ENCODE measurements at regions not wholly inside any gene's neighbourhood (a gene's known extent, or its start where the extent isn't known, plus 50 kb on each side); places are given as distances from the start of the nearest gene placed in this dataset.
"Not testable (repeated sequence)": the region's sequence is repeated elsewhere in the genome, so short reads cannot be mapped to it uniquely, and the experiment has no call there.

DNA sequence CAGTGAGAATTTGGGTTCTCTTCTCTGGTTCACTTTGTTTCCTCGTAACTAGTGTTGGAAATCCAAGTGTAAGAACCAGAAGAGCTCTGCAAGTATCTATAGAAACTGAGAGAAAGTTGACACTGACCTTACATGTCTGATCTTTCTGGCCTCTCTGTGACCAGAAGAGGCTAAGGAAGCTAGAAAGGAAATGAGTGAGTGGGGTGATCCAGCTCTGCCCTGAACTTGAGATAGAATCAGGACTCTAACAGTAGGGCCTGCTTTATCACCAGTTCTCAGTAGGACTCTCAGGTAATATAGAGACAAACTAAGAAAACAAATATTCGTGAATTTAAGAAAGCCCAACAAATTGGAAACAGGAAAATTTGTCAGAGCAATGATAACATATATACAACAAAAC is 441.2 kb upstream of the ZNF804A start:
- no peak for DNase-seq

DNA sequence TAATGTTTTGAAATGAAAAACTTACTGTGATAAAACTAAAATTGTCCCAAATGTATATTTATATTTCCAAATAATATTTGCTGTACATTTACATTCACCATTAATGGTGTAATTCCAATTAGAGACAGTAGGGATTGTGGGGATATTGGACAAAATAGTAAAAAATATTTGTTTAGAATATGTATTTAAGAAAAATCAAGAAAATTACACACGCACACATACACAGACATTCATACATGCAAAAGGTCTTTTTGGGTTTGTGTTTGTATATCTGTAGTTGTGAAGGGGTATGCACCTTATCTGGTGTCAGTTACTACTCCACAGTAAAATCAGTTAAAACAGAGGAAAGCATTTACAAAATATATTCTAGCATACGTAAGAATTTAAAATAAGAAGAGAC is 435.9 kb upstream of the ZNF804A start:
- DNase-seq: no peak

GRCh38 chr2:184168823-184169222 is 429.5 kb upstream of the ZNF804A start:
- not testable (repeated sequence) for DNase-seq

DNA sequence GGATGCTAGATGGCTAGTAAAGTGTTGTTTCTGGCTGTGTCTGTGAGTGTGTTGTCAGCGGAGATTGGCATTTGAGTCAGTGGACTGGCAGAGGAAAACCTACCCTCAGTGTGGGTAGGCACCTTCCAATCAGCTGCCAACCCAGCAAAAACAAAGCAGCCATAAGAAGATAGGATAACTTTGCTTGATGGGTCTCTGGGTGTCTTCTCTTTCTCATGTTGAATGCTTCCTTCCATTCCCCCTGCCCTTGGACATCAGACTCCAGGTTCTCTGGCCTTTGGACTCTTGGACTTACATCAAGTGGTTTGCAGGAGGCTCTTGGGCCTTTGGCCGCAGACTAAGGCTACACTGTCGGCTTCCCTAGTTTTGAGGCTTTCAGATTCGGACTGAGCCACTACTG is 429.0 kb upstream of the ZNF804A start:
- no peak for DNase-seq

GRCh38 chr2:184174493-184175104 is 423.7 kb upstream of the ZNF804A start:
- DNase-seq: no peak

GRCh38 chr2:184178229-184178628 is 420.1 kb upstream of the ZNF804A start:
- DNase-seq: no peak

GRCh38 chr2:184186436-184186835 is 411.9 kb upstream of the ZNF804A start:
- no peak for DNase-seq

DNA sequence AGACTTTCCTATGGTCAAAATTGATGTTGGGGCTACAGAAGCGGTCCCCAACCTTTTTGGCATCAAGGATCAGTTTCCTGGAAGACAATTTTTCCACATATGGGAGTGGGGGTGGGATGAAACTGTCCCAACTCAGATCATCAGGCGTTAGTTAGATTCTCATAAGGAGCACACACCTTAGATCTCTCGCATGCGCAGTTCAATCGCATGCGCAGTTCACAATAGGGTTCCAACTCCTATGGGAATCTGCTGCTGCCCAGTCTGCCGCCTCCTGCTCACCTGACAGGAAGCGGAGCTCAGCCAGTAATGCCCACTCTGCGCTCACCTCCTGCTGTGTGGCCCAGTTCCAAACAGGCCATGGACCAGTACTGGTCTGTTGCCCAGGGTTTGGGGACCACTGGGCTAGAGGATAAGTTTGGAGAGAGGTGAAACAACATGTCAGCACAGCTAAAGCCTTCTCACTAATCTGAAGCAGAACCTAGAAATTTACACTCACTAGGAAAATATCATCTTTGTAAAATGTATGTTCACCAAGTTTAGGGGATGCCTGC is 410.8 kb upstream of the ZNF804A start:
- no peak for DNase-seq

GRCh38 chr2:184190725-184191124 is 407.6 kb upstream of the ZNF804A start:
- no peak for DNase-seq

DNA sequence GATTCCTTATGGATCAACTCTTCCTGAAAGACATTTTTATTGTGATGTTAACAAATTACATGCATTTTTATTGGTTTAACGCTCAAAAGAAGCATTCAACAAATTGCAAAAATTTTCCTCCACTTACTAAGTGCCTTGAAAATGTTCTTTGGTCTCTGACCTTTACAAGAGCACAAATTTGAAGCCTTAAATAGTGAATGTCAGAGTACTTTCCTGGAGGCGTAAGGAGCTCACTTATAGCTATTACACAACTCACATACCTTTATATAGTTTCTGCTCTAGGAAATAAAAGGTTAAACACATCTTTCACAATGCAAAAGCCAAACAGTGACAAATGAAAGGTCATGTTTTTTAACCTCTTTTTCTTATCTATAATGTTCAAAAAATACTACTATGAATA is 405.7 kb upstream of the ZNF804A start:
- DNase-seq: no peak

DNA sequence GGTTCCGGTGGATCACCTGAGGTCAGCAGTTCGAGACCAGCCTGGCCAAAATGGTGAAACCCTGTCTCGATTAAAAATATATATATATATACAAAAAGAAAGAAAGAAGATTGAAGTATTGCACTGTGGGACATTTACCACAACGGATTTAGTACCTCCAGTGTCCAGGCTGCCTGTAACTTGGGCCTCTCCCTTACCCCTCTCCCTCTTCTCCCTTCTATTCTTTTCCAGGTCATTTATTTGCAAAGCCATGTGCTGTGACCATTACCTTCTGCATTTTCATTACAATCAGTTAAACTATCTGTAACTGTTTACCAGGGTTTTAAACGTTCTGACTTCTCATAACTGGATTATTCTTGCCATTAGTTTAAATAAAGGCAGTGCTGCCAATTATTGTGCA is 400.9 kb upstream of the ZNF804A start:
- no peak for DNase-seq

- not testable (repeated sequence) for DNase-seq
Observed at GRCh38 chr2:184198791-184199190, 399.5 kb upstream of the ZNF804A start.

DNA sequence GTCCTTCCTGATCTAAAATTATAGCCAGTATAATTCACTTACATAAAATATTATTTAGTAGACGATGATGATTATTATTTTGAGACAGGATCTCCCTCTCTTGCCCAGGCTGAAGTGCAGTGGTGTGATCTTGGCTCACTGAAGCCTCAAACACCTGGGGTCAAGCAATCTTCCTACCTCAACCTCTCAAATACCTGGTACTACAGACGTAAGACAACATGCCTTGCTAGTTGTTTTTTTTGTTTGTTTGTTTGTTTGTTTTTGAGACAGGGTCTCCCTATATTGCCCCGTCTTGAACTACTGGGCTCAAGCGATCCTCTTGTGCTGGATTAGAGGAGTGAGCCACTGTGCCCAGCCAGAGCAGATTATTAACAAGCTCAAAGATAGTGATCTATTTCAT is 399.1 kb upstream of the ZNF804A start:
- no peak for DNase-seq

DNA sequence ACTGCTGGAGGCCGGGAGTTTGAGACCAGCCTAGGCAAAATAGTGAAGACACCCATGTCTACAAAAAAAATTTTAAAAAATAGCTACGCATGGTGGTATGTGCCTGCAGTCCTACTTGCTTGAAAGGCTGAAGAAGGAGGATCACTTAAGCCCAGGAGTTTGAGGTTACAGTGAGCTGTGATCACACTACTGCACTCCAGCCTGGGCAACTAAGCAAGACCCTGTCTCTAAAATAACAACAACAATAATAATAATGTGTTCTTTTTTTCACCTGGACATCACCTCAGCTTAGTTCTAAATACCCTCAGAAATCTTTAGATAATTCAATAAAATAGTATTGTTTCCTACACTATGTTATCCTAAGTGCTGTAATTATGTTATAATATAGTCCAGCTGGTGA is 397.1 kb upstream of the ZNF804A start:
- no peak for DNase-seq

- no peak for DNase-seq
Observed at GRCh38 chr2:184203661-184204060, 394.7 kb upstream of the ZNF804A start.

DNA sequence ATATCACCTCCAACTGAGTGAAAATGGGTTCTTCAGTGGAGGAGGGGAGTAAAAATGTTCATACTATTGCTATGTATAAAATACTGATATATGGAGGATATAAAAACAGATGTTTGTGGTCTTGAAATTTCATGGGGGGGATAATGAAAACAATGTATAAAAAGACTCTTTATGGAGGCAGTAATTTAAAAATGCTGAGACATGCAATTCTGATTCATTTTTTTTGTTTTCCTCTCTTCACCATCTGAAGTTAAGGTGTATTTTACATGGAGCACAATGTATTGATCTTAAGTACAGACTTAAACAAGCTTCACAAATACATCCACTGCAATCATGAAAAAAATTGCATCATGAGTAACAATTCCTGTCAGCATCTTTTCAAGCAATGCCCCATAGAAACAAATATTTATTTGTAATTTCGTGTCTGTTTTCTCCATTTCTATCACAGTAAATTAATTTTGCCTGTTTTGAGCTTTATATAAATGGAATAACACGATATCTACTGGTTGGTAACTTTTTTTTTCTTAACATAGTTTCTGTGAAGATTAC is 393.2 kb upstream of the ZNF804A start:
- DNase-seq: no peak

DNA sequence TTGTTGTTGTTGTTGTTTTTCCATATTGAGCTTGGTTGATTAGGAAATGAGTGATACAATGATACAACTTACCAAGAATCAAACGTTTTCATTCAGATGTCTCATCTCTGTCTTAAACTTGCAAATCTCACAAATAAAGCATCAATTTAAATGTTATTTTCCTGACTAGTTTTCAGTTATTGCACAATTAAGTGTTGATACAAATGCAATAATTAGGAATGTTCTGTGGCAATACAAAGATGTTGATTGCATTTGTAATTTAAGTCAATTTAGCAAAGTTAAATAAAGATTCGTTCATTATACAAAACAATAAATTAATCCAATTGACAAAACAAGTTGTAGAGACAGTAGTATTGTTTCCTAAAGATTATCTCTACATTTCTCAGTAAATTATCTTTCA is 392.3 kb upstream of the ZNF804A start:
- no peak for DNase-seq

GRCh38 chr2:184210329-184210728 is 388.0 kb upstream of the ZNF804A start:
- no peak for DNase-seq

DNA sequence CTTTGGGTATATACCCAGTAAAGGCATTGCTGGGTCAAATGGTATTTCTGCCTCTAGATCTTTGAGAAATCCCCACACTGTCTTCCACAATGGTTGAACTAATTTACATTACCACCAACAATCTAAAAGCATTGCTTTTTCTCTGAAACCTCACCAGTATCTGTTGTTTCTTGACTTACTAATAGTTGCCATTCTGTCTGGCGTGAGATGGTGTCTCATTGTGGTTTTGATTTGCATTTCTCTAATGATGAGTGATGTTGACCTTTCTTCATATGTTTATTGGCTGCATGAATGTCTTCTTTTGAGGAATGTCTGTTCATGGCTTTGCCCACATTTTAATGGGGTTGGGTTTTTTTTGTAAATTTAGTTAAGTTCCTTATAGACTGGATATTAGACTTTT is 382.6 kb upstream of the ZNF804A start:
- no peak for DNase-seq

- no peak for DNase-seq
Observed at GRCh38 chr2:184256611-184257010, 341.7 kb upstream of the ZNF804A start.

- DNase-seq: no peak
Observed at GRCh38 chr2:184261331-184261730, 337.0 kb upstream of the ZNF804A start.

- no peak for DNase-seq
Observed at GRCh38 chr2:184261818-184262217, 336.5 kb upstream of the ZNF804A start.

DNA sequence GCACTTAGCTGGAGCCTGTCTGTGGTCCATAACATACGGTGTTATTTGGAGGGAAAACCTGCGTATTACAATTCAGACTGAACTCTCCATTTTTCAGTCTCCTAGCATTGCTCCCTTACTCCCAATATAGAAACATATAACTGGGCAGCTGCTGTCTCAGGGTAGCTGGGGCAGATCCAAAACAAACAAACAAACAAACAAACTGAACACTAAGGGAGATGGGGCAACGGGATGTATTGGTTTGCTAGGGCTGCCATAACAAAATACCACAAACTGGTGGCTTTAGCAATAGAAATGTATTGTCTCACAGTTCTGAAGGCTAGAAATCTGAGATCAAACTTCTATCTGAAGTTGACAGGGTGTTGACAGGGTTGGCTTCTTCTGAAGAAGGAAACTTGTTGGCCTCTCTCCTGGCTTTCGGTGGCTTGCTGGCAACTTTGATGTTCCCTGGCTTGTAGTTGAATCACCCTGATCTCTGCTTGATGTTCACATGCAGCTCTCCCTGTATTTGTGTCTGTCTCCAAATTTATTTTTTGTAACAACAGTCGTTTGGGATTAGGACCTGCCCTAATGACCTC is 329.3 kb upstream of the ZNF804A start:
- no peak for DNase-seq

- DNase-seq: no peak
Observed at GRCh38 chr2:184270660-184271059, 327.7 kb upstream of the ZNF804A start.

- no peak for DNase-seq
Observed at GRCh38 chr2:184272056-184272455, 326.3 kb upstream of the ZNF804A start.

Data from OCI-M1 (cell line).